ENCODE measurements at regions not wholly inside any gene's neighbourhood (a gene's known extent, or its start where the extent isn't known, plus 50 kb on each side); places are given as distances from the start of the nearest gene placed in this dataset.

DNA sequence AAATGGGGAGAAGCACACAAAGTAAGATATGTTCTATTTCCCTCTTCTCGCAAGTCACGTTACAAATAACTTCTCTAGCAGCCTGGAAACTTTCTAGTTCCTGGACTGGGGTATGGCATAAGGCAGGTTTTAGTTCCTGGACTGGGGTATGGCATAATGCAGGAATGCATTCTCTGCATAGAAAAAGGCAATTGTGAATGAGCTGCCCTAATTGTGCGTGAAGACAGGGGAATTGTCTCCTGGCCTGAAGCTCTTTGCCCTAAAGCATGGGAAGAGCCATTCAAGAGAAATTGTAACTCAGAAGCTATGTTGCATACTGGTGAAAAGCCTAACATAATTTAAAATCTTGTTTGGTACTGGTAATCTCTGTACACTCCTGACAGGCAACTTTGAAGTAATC lies 54.3 kb upstream of the CBLB start:
- no peak for DNase-seq

DNA sequence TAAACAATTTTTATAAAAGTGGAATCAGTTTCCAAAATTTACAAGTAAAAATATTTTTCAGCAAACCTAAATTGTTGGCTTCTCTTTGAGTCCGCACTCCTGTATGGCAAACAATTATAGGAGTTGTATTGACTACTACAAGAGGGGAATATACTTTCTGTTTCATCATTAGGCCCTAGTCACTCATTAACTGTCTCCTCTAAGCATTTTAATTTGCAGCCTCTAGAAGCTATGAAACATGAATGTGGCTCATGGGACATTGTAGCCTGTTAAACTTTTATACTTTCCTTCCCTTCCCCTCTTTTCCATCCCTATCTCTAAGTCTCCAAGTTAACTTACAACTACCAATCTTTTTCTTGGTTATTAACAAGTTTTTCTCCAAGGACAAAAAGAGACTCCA lies 58.9 kb upstream of the CBLB start:
- DNase-seq: no peak

DNA sequence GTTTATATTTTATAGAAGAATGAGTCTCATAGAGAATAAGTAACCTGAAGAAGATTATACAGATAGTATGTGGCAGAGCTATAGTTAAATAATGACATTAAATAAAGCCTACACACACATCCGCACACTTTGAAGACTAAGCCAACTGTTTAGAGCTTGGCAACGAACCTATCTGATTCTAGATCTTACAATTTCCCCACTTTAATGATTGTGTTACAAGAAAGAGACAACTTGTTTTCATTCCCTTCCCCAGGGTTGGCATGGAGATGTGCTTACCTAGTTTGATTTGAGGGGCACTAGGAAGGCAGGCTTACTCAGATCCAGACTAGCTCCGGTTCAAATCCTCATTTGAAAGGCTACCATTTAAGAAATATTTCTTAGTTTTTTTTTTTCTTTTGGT lies 61.9 kb upstream of the CBLB start:
- no peak for DNase-seq

DNA sequence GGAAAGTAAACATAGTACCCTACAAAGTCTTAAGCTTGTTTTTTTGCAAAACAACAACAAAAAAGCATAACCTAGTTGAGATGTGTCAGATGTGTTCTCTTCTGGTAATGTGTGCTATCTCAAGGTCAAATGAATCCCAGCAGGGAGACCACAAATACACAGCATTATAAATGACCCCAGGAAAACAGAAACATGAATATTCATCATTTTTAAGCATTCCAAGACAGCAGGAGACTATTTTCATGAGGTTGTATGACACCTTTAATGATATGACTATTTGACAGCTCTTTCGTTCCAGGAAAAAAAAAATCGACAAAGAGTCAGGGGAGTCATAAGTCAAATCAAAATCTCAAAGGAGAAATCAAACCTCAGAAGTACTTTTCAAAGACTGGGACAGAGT lies 62.7 kb upstream of the CBLB start:
- no peak for DNase-seq

DNA sequence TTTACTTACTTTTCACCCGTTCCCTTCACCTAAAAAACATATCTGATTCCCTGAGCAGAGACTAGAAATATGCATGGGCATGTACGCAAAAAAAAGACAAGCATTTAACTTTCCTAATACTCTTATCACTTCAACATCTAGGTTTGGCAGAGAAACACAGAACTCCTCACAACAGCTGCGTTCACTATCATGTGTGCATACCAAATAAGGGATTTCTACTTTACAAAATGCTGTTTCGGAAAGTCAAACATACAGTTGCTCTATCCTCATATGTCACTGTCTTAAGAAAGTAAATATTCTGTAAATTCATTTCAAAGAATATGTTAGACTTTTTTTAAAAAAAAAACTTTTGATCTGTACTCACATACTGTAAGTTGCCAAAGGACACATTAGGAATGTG lies 65.1 kb upstream of the CBLB start:
- DNase-seq: no peak

DNA sequence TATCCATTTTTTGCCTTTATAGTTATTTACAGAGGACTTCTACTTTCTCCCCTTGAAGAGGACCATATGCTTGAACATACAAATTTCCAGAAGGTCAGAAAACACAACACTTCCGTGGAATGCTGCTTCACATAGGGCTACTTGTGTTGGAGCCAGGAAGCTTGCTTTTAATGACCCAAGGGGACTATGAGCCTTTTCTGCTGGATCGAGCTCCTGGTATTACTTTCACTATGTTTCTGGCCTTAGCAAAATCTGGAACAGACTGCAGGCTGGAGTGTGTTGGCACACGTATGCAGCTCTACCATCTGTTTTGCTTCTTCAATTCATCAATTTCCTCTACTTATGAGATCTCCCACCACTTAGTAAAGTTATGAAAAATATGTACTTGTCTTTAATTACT lies 69.3 kb upstream of the CBLB start:
- no peak for DNase-seq

DNA sequence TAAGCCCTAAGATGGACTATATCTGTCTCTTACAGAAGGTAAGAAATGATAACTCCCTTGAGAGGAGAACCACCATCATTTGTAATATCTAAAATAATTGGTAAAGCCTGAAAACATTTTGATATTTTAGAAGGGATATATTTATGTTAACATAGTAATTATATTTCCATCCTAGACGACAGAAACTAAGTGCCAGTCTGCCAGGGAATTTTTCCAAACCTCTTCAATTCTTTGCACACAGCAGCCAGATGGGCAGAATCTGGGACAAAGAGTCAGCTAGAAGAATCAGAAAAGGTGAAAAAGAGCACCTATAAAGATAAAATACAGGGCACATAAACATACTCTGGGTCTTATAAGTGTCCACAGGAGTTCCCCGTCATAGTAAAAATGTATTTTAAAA lies 70.0 kb upstream of the CBLB start:
- DNase-seq: no peak

DNA sequence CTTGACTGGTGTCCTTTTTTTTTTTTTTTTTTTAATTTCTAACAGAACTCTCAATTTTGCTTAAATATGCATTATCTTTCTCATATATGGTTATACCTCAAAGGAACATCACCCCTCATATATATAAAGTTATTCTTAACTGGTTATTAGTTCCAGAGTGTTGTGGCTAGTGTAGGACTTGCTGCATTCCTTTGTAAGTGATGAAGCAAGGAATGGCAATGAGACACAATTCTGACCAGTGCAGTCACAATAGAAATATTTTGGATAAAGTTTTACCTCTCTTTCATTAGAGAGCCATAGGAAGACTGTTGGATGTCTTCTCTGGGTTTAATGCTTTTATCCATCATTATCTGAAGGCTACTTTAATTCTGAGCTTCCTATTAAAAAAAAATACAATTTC lies 75.5 kb upstream of the CBLB start:
- DNase-seq: no peak

DNA sequence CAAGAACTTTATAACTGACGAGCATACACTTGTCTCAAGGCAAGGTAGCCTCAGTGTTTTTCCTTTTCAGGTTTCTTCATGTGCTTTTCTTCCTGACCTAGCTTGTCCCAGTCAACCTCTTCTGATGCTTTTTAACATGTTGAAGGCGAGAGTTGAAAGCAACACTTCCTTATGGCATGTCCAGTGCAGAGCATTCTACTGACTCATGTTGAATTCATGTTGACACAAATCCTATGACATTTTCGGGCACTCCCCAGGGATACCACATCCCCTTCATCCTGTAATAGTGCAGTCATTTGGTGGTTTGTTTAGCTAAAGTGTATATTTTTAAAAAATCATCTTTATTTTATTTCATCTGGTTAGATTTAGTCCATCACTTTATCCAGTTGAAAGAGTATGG lies 75.9 kb upstream of the CBLB start:
- DNase-seq: no peak

DNA sequence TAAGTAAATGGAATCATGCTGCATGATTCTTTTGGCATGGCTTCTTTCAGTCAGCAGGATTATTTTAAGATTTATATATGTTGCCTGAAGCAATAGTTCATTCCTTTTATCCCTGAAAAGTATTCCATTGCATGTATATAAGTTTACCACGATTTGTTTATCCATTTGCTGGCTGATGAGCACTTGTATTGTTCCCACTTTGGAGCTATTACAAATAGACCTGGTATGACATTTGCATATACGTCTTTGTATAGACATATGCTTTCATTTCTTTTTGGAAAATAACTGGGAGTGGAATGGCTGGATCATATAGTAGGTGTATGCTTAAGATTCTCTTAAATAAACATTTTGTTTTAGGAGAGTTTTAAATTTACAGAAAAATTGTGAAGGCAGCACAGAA lies 79.3 kb upstream of the CBLB start:
- no peak for DNase-seq

DNA sequence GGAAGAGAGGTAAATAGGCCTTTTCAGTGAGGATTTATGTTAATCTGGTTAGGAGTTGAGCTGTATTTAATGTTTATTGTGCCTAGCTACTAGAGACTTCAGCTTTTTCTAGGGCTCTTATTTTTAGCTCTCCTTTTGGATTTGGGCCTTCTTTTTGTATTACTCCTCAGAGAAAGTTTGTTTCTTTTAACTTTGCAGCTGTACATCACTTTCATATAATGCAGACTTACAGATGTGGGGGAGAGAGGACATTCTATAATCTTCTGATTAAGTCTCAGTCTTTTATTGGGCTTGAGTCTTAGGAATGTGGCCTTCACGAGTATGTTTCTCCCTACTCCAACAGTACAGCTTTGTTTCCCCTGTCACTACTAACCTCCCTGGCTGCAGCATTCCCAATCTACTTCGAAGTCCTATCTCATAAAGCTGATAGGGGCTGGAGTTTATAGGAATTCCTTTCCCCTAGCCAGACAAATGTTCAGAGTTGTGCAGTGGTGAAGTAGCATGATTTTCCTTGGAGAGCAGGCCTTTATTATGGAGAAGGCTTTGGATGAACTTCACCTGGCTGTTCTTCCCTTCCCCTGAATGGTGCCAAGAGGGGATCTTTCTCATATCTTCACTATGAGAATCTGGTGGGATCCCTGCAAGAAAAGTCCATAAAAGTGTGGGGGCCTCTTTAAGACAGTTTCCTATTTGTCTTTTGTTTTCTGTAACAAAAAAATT lies 82.2 kb upstream of the CBLB start:
- no peak for DNase-seq

DNA sequence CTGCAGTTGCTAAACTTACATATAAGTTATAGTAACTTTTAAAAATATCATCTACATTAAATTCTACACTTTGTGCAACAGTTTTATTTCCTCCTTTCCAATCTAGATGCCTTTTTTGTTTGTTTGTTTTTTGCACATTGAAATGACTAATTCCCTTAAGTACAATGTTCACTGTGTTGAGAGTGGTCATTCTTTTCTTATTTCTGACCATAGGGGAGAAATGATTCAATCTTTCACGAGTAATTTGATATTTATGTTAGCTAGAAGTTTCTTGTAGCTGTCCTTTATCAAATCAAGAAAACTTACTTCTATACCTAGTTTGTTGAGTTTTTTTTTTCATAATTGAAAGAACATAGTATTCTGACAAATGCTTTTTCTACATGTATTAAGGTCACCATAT lies 85.0 kb upstream of the CBLB start:
- DNase-seq: no peak

DNA sequence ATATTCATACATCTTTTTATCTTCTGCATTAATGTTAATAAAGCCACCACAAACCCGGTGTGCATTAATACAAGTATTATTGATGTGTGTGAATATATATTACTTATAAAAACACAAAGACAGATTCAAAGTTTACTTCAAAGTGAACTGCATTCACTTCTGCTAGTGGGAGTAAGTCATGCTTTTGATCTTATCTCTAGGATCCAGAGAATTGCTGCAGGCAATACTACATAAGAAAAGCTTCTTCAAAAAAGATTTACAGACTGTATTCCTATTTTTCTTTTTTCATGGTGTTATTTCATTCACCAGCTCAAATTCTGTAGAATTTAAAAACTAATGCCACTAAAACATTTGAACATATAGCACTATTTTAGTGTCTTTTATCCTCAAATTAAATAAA lies 87.5 kb upstream of the CBLB start:
- no peak for DNase-seq

DNA sequence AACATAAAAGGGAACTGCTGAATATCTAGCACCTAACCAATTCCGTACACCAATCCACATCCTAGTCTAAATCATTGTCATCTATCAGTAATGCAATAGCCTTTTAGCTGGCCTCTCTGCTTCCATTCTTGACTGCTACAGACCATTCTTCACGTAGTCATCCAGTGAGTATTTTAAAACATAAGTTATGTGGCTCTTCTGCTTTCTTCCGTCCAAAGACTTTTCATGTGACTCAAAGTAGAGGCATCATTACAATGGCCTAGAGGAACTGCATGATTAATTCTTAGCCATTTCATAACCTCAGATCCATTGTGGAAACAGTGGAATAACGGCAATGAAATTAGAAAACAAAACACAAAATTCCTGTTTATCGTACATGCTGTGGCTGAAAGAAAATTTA lies 88.9 kb upstream of the CBLB start:
- no peak for DNase-seq

DNA sequence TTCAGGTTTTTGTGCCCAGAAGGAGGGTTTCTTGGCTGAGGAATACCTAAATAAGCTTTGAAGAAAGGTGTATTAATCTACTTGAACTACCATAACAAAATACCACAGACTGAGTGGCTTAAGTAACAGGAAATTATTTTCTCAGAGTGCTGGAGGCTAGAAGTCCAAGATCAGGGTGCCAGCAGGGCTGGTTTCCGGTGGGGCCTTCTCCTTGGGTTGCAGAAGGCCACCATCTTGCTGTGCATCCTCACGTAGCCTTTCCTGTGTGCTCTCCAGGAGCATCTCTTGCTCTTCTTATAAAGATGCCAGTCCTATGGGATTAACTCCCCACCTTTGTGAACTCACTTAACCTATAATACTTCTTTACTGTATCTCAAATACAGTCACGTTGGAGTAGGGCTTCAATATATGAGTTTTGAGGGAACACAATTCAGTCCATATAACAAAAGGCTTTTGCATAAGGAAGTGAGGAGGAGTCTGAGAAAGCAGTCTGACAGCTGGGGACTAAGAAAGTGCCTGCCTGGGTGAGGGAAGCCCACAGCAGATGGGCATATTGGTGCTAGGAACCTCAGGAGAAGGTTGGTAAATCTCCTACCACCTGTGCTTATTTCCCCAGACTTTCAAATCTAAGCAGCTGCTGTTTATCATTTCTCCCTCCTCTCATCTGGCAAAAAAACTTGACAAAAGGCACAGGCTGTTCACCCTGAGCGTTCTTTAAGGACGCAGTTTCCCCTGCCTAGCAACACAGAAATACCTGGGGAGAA lies 89.6 kb upstream of the CBLB start:
- DNase-seq: no peak

DNA sequence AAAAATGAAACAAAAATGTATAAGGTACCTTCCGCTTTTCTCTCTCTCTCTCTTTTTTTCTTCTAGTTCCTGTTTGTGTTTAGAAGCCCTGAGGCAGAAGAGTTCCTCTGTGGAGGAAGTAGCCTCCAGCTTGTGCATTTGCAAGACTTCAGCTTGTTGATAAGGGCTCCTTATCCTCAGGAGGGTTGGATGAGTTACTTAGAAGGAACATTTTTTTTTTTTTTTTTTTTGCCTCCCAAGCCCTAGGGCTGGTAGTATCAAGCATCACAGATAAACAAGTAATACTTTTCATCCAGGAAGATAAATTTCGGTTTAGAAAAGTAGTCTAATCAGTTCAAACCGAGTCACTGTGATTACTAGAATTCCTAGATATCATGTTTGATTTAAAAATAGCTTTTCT lies 91.0 kb upstream of the CBLB start:
- no peak for DNase-seq

DNA sequence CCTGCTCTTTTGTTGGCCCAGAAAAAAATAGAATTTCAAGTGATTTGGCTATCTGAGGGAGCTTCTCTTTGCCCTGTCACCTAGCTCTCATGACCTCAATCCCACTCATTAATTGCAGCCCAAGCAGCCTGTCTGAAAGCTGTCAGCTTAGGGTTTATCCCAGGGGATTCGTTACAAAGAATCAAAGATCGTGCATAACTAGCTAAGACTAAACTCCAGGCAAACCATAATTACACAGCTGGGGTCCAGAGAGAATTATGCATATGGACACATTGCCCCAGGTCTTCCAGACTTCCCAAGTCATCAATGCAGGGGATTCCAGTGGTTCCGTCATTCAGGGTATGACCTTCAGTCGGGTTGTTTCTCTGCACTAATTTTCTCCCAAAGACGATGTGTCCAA lies 91.6 kb upstream of the CBLB start:
- DNase-seq: no peak

DNA sequence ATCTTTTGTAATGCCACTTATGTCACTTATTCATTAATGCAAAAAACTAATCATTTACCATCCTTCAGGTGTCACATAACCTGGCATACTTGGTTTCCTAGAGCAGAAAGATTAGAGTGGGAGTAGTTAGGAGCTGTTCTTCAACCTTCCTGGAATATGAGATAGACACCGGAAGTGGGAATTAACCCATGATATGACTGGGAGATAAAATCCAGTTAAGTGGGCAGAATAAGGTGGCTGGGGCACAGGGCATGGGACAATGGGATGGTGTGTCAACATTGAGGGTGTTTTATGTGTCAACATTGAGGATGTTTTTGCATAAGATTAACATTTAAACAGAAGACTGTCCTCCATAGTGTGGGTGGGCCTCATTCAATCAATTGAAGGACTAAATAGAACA lies 94.3 kb upstream of the CBLB start:
- no peak for DNase-seq

DNA sequence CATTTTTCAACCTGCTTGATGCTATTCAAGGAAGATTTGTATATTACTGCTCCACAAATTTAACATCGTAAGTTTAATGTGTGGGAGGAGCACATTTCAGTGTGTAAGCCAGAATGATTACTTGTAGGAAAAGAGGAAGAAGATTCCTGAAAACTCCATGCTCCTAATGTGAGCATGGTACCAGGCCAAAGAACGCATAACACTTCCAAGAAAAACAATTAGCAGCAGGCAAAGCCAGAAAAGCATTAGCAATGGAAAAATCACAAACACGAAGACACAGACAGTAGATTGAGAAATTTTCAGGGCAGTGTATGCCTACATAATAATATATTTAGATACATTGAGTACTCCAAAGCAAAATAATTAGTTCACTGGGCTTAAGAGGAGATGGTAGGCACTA lies 96.6 kb upstream of the CBLB start:
- DNase-seq: no peak

DNA sequence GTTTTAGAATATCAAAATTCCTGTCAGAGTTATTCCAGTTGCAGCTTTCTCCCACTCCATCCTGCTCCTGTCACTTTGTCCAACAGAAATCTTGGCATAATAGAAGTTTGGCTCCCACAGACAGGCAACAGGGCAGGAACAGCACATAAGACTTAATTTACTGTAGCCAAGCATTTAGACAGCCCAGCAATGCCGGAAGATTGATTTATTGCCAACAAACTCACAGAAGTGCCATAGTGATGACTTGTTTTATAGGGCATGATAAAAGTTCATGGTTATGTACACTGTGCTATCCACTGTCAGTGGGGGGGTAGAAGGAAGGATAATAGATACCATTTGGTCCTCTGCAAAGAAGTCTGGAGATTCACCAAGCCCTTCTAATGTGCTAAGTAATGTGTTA lies 98.3 kb upstream of the CBLB start:
- DNase-seq: no peak

DNA sequence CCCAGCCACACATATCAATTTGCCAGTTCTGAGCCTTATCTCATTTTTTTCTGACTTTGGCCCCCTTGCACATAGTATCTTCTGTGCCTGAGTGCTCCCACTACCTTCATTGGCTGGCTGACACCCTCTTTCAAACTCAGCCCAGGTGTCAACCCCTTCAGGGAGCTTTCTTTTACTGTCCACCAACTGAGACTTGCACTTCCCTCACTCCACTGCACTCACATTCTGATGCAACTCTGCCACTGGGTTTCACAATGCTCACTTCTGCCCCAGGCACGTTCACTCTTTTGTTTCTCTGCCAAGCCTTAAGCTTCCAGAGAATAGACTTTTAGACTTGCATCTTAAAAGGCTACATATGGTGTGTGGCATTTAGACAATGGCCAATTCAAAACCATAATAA lies 101.5 kb upstream of the CBLB start:
- peak in 1 of 2 donors; percentile 3 for DNase-seq

DNA sequence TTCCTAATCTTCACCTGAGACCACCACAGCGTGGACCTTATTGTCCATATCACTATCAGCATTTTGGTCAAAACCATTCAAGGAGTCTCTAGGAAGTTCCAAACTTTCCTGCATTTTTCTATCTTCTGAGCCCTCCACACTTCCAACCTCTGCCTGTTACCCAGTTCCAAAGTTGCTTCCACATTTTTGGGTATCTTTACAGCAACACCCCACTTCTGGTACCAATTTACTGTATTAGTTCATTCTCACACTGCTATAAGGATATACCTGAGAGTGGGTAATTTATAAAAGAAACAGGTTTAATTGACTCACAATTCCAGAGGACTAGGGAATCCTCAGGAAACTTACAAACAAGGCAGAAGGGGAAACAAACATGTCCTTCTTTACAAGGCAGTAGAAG lies 103.3 kb upstream of the CBLB start:
- DNase-seq: no peak

DNA sequence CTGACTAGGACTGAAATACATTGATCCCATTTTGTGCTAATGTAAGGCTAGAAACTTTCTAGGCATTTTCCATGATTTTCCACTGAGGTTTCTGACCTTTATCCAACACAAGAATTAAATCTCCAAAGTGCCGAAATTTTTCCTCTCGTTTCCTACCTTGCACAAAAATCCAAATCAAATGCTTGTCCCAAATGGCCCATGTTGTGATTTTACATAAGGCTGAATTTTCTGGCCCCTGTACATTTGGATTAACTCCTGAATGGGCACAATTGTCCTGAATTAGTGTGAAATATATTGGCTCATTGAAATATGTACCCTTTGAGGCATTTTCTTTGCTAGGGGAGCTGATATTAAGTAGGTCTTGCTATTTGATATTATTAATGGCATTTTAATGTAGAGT lies 105.6 kb upstream of the CBLB start:
- no peak for DNase-seq

DNA sequence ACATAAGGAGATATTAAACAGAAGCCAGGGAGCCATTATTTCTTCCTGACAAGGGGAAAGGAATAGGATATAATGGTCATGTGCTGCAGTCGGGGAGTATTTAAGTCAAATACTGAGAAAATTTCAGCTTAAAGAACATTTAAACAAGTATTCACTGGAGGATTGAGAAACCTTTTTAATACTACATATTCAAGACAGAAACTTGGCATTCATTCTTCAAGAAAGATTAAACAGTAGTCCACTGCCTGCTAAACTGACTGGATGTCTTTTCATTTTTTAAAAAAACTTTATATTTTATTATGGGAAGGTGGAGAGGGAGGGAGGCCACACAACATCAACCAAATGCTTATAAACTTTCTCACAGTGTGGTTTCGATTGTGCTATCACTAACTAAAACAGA lies 107.4 kb upstream of the CBLB start:
- no peak for DNase-seq

DNA sequence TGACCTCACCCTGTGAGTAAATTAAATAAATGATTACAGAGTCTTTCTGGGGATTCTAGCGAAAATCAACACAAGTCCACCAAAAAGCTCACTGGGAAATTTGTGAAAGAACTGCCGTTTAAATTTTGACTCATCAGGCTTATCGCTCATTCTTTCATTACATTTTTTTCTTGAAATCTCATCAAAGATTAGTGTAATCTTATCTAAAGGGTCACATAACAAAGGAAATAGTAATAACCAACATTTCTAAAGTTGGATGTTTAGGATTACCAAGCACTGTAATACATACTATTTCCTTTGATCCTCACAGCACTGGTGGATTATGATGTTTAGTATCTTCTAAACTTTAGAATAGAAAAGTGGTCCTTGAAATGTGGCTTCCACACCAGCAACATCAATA lies 111.1 kb upstream of the CBLB start:
- no peak for DNase-seq

Measured in CD4-positive, alpha-beta T cell treated with Interferon alpha-2 for 1 hour (primary cell).